Lower leg skin (tissue), 4 donors: ENCODE measurements at regions not wholly inside any gene's neighbourhood (a gene's known extent, or its start where the extent isn't known, plus 50 kb on each side); places are given as distances from the start of the nearest gene placed in this dataset.

Experiments used
- DNase-seq, 2 donors: peaks; one replicate each; pipeline ENCODE4 v3.0.0-alpha.2; 2019; ENCODE audit warnings: low spot score in 2 of 2
- H3K4me3 ChIP-seq: fragments of 200-600 bp; sonication (generic); 2 replicates; pipeline ENCODE4 v1.5.1; 2017; ENCODE audit warnings: mild to moderate bottlenecking, low read depth; ENCODE audit not compliant: poor library complexity, severe bottlenecking
- CTCF ChIP-seq, 3 donors: fragments of 450-650 bp; IDR thresholded peaks; one replicate each; pipeline ENCODE4 v1.5.1; 2016; ENCODE audit warnings: antibody characterized with exemption in 3 of 3, mild to moderate bottlenecking in 3 of 3, moderate library complexity in 2 of 3
- POLR2A ChIP-seq, 2 donors: fragments of 450-650 bp; IDR thresholded peaks; one replicate each; pipeline ENCODE4 v1.6.1; 2016 to 2017; ENCODE audit warnings: antibody characterized with exemption in 2 of 2, mild to moderate bottlenecking in 1 of 2, moderate library complexity in 1 of 2
- WGBS, 2 donors: methylation state at CpG; one replicate each; pipeline ENCODE4 v1.1.5; 2018; 5-methylcytosine and 5-hydroxymethylcytosine counted together
- intact Hi-C: fragments of 100-400 bp; cut with DNase I; formaldehyde crosslinking; loops from one replicate; pipeline ENCODE4 v1.15.0; 2023; ENCODE audit warnings: low total_unique reads

GRCh38 chr7:26554952-26555351 is 263.3 kb downstream of the SNX10 start:
- WGBS, 2 donors, result 81 to 86% methylated on average over 3 of the region's 3 CpGs
- H3K4me3 ChIP-seq, result no peak overlapping the region
- DNase-seq, result no peak
- TF ChIP-seq CTCF (IDR thresholded peaks at IDR 0.05) (no peak), POLR2A (IDR thresholded peaks at IDR 0.05) (no peak)
- intact Hi-C loops, result no loop called here

- no peak for DNase-seq
Measured at GRCh38 chr7:26556061-26556881, 264.6 kb downstream of the SNX10 start.

GRCh38 chr7:26560526-26561256 is 269.0 kb downstream of the SNX10 start:
- intact Hi-C loops, result no loop called here
- 71 to 77% methylated on average over 5 of the region's 5 CpGs for WGBS, 2 donors

More at GRCh38 chr7:26556061-26556881, 264.6 kb downstream of the SNX10 start:
- WGBS, 2 donors, result 61 to 66% methylated on average over 12 of the region's 12 CpGs
- TF ChIP-seq POLR2A (IDR thresholded peaks at IDR 0.05) (no peak), CTCF (IDR thresholded peaks at IDR 0.05) (no peak)
- intact Hi-C loops, result no loop called here
- no peak overlapping the region for H3K4me3 ChIP-seq

GRCh38 chr7:26562841-26563240 is 271.2 kb downstream of the SNX10 start:
- H3K4me3 ChIP-seq, result no peak overlapping the region
- WGBS, 2 donors, result 70 to 72% methylated on average over 3 of the region's 3 CpGs
- no peak for DNase-seq
- intact Hi-C loops, result no loop called here
- no peak for TF ChIP-seq CTCF (IDR thresholded peaks at IDR 0.05)
- no peak for TF ChIP-seq POLR2A (IDR thresholded peaks at IDR 0.05)

More at GRCh38 chr7:26560526-26561256, 269.0 kb downstream of the SNX10 start:
- H3K4me3 ChIP-seq, result no peak overlapping the region
- TF ChIP-seq CTCF (IDR thresholded peaks at IDR 0.05) (no peak), POLR2A (IDR thresholded peaks at IDR 0.05) (no peak)
- DNase-seq, result no peak

DNA sequence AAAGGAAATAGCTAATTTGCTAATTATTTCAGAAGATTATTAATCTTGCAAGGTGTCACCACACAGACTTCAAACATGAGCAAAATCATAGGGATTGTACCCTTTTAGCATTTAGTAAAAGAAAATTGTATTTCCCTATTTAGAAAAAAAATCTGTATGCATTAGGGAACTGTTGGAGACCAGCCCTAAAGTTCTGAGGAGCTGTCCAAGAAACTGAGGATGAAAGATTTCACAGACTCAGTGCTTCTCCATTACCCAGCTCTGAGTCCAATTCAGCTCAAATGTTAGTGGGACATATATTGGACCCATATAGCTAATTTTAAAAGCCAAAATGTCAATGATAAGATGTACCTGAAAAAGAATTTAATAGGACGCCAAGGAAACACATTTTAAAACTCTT is 271.7 kb downstream of the SNX10 start:
- WGBS, 2 donors, result 89 to 93% methylated on average over 1 of the region's 1 CpG

More for the DNA sequence above, 271.7 kb downstream of the SNX10 start:
- H3K4me3 ChIP-seq, result no peak overlapping the region
- intact Hi-C loops, result no loop called here
- TF ChIP-seq CTCF (IDR thresholded peaks at IDR 0.05), result no peak
- TF ChIP-seq POLR2A (IDR thresholded peaks at IDR 0.05), result no peak
- DNase-seq, result no peak
